ENCODE measurements at regions not wholly inside any gene's neighbourhood (a gene's known extent, or its start where the extent isn't known, plus 50 kb on each side); places are given as distances from the start of the nearest gene placed in this dataset.

DNA sequence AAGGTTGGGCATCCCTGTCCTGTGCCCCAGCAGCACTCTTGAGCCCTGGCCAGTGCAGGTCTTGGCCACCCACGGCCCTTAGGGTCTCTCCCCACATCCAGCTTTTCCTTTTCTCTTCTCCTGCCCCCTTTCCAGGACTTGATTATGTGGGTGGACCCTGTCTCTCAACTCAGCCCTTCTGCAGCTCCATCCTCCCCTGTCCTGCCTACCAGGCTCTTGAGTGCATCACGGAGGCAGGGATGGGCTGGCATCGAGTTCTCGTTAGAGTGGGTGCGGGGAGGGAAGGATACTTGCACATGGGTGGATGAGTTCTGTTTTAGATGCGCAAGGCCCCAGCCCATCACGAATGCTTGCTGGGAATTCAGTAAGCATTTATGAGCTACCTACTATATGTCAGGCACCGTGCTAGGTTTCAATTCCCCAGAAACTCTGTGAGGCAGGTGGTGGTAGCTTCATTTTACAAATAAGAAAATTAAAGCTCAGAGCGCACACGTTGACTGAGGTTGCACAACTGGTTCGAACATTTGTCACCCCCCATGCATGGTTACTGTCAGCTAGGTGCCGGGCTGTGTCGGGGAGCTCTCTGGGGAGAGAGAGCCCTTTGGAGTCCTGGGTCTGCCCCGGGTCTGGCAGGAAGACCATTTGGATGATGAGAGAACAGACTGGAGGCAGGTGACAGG, 144.6 kb upstream of the PITX1 start:
- TF ChIP-seq CTCF (conservative IDR thresholded peaks at IDR 0.05; ENCODE audit: low read length) = no peak
- TF ChIP-seq EZH2phosphoT487 (IDR thresholded peaks at IDR 0.05; ENCODE audit: borderline replicate concordance) = no peak
